HepG2 (cell line): ENCODE measurements at regions not wholly inside any gene's neighbourhood (a gene's known extent, or its start where the extent isn't known, plus 50 kb on each side); places are given as distances from the start of the nearest gene placed in this dataset.
"Not testable (repeated sequence)": the region's sequence is repeated elsewhere in the genome, so short reads cannot be mapped to it uniquely, and the experiment has no call there.

Experiments
- ATAC-seq: fragments of 200-7000 bp; cut with Tn5 transposase; 3 replicates; pipeline ENCODE4 v1.9.1; 2020; ENCODE audit warnings: mild to moderate bottlenecking, moderate library complexity
- BruUV-seq: library from RNA; stranded (reverse); fragments of 400-500 nt; replicated peaks from 2 replicates; lab custom pipeline; 2021; lab: Mats Ljungman, UMichigan
- CTCF ChIA-PET: fragments of 300-600 bp; formaldehyde crosslinking; extraction: SDS; loops from one replicate; lab custom pipeline; 2021; ENCODE audit warnings: low total read pairs, inconsistent platforms, low intra/inter-chr PET ratio; lab: Yijun Ruan, JAX
- POLR2A ChIA-PET: fragments of 350-600 bp; sonication (Branson Sonifier 250); formaldehyde crosslinking; loops from one replicate; lab custom pipeline; 2020; ENCODE audit warnings: antibody characterized with exemption, inconsistent platforms; lab: Yijun Ruan, JAX
- DNase-seq: peaks from one replicate; pipeline ENCODE4 v3.0.0-alpha.2; 2015; ENCODE audit warnings: low spot score
- FAIRE-seq: peaks from 3 replicates; lab custom pipeline; 2011; peaks lifted over from hg19 to GRCh38; lab: Jason Lieb, UNC
- H2AFZ ChIP-seq: one replicate; pipeline ENCODE4 v1.6.1; 2011; ENCODE audit warnings: low read length, inconsistent platforms
- H3K27ac ChIP-seq: fragments of 300-600 bp; 3 replicates; pipeline ENCODE4 v1.8.0; 2011; ENCODE audit warnings: mixed run types, mild to moderate bottlenecking, mixed read lengths, low read length, inconsistent platforms; ENCODE audit not compliant: insufficient read depth; ENCODE audit errors: extremely low read length
- H3K27me3 ChIP-seq, 2 experiments: fragments of 200-600 bp in 1 of 2; 2 replicates in 1 of 2; 3 replicates in 1 of 2; pipeline versions ENCODE4 v1.6.0 to v1.8.0; 2011; ENCODE audit warnings: low read length in 2 of 2, mild to moderate bottlenecking in 2 of 2, moderate library complexity in 2 of 2, inconsistent platforms in 1 of 2; ENCODE audit not compliant: insufficient read depth in 2 of 2, control insufficient read depth in 1 of 2
- H3K36me3 ChIP-seq, 2 experiments: fragments of 200-600 bp in 1 of 2; replicated peaks in 1 of 2; 2 replicates in 1 of 2; 3 replicates in 1 of 2; pipeline versions ENCODE4 v1.5.1 to v1.8.0; 2011; ENCODE audit warnings: low read length in 2 of 2, inconsistent platforms in 1 of 2; ENCODE audit not compliant: insufficient read depth in 2 of 2, control insufficient read depth in 1 of 2
- H3K4me1 ChIP-seq: 2 replicates; pipeline ENCODE4 v1.5.1; 2012; ENCODE audit warnings: low read length, inconsistent platforms; ENCODE audit not compliant: insufficient read depth
- H3K4me2 ChIP-seq: 2 replicates; pipeline ENCODE4 v1.6.0; 2011; ENCODE audit warnings: low read depth, low read length, inconsistent platforms
- H3K4me3 ChIP-seq, 3 experiments: fragments of 200-600 bp in 1 of 3; sonication (generic), shearing (Covaris generic) in 1 of 3; replicated peaks in 1 of 3; 2 replicates each; pipeline ENCODE4 v1.5.1; 2011 to 2016; ENCODE audit warnings: low read length in 3 of 3, inconsistent platforms in 2 of 3, low read depth in 2 of 3, mild to moderate bottlenecking in 2 of 3, control low read depth in 1 of 3, mixed read lengths in 1 of 3; ENCODE audit not compliant: insufficient read depth in 1 of 3
- H3K79me2 ChIP-seq: one replicate; pipeline ENCODE4 v1.6.1; 2011; ENCODE audit warnings: low read length, inconsistent platforms; ENCODE audit not compliant: insufficient read depth
- H3K9ac ChIP-seq: 2 replicates; pipeline ENCODE4 v1.6.0; 2011; ENCODE audit warnings: mild to moderate bottlenecking, low read depth, low read length, inconsistent platforms; ENCODE audit not compliant: insufficient read depth
- H3K9me3 ChIP-seq: 2 replicates; pipeline ENCODE4 v1.5.1; 2012; ENCODE audit warnings: mild to moderate bottlenecking, low read length
- H4K20me1 ChIP-seq: 2 replicates; pipeline ENCODE4 v1.6.0; 2011; ENCODE audit warnings: inconsistent platforms, mild to moderate bottlenecking, low read length, moderate library complexity; ENCODE audit not compliant: insufficient read depth
- BCL6 ChIP-seq: IDR thresholded peaks from 2 replicates; pipeline ENCODE4 v1.6.1; 2016; ENCODE audit warnings: missing genetic modification reagents, missing compliant biosample characterization
- CAMTA2 ChIP-seq: sonication (generic); formaldehyde crosslinking; IDR thresholded peaks from 2 replicates; pipeline ENCODE4 v1.4.0; 2020; ENCODE audit warnings: mild to moderate bottlenecking, missing genetic modification reagents, borderline replicate concordance
- ELF4 ChIP-seq: sonication (generic); formaldehyde crosslinking; IDR thresholded peaks from 2 replicates; pipeline ENCODE4 v1.5.0; 2020; ENCODE audit warnings: missing genetic modification reagents, mild to moderate bottlenecking, moderate library complexity, borderline replicate concordance
- NR1H2 ChIP-seq: sonication (generic); formaldehyde crosslinking; IDR thresholded peaks from 2 replicates; pipeline ENCODE4 v1.8.1; 2022; ENCODE audit warnings: low read depth, missing genetic modification reagents, borderline replicate concordance
- NR2F6 ChIP-seq, 2 experiments: IDR thresholded peaks; 2 replicates each; pipeline ENCODE4 v1.6.1; 2016; ENCODE audit warnings: antibody characterized with exemption in 1 of 2, mild to moderate bottlenecking in 1 of 2
- SP2 ChIP-seq: sonication (generic); formaldehyde crosslinking; IDR thresholded peaks from 2 replicates; pipeline ENCODE4 v1.5.1; 2020; ENCODE audit warnings: mild to moderate bottlenecking, missing genetic modification reagents
- U2AF2 ChIP-seq: fragments of 200-400 bp; formaldehyde crosslinking; IDR thresholded peaks from 2 replicates; pipeline ENCODE4 v1.6.1; 2017; ENCODE audit warnings: low read depth, mild to moderate bottlenecking, low read length
- ZNF230 ChIP-seq: sonication (generic); formaldehyde crosslinking; IDR thresholded peaks from 2 replicates; pipeline ENCODE4 v1.4.0; 2020; ENCODE audit warnings: mild to moderate bottlenecking, missing genetic modification reagents
- ZNF615 ChIP-seq: sonication (generic); formaldehyde crosslinking; IDR thresholded peaks from 2 replicates; pipeline ENCODE4 v1.5.0; 2020; ENCODE audit warnings: mild to moderate bottlenecking, missing genetic modification reagents, borderline replicate concordance
- ZNF652 ChIP-seq: IDR thresholded peaks from 2 replicates; pipeline ENCODE4 v1.6.1; 2016; ENCODE audit warnings: low read depth, borderline replicate concordance
- WGBS: methylation state at CpG from one replicate; pipeline ENCODE4 v1.1.6; 2017; ENCODE audit warnings: low lambda C conversion rate; 5-methylcytosine and 5-hydroxymethylcytosine counted together
- in situ Hi-C: cut with HindIII; loops from 2 replicates; pipeline ENCODE4 v1.10.0; 2017; ENCODE audit warnings: low pct_unique_long_range_greater_than_20kb; ENCODE audit not compliant: extremely low pct_ligation_motif_present
- intact Hi-C: fragments of 100-400 bp; cut with micrococcal nuclease; formaldehyde crosslinking; loops from one replicate; pipeline ENCODE4 v1.10.0; 2022; ENCODE audit not compliant: unreplicated experiment
- TF ChIP-seq, protein P1 (sequence below): sonication (generic); formaldehyde crosslinking; IDR thresholded peaks from 2 replicates; pipeline ENCODE4 v1.8.1; 2023; ENCODE audit warnings: mild to moderate bottlenecking, missing genetic modification reagents
- TF ChIP-seq, protein P2 (sequence below): sonication (generic); formaldehyde crosslinking; conservative IDR thresholded peaks from 2 replicates; pipeline ENCODE4 v1.4.0; 2020; ENCODE audit warnings: missing genetic modification reagents
- TF ChIP-seq, protein P3 (sequence below): sonication (generic); formaldehyde crosslinking; IDR thresholded peaks from 2 replicates; pipeline ENCODE4 v1.5.0; 2020; ENCODE audit warnings: missing genetic modification reagents
- TF ChIP-seq, protein P4 (sequence below): sonication (generic); formaldehyde crosslinking; IDR thresholded peaks from 2 replicates; pipeline ENCODE4 v1.5.0; 2020; ENCODE audit warnings: mild to moderate bottlenecking, missing genetic modification reagents

GRCh38 chr5:87776785-87777184 is 364.1 kb upstream of the CCNH start:
- TF ChIP-seq NR2F6 (IDR thresholded peaks at IDR 0.05) (no peak), NR2F6 (CRISPR knock-in tag; IDR thresholded peaks at IDR 0.05) (no peak), ELF4 (CRISPR knock-in tag) (no peak), CAMTA2 (CRISPR knock-in tag) (no peak), U2AF2 (no peak), ZNF615 (CRISPR knock-in tag) (no peak), BCL6 (CRISPR knock-in tag) (no peak), ZNF652 (no peak), NR1H2 (CRISPR knock-in tag) (no peak), ZNF230 (CRISPR knock-in tag) (no peak), SP2 (CRISPR knock-in tag) (no peak)
- TF ChIP-seq, protein P1, sequence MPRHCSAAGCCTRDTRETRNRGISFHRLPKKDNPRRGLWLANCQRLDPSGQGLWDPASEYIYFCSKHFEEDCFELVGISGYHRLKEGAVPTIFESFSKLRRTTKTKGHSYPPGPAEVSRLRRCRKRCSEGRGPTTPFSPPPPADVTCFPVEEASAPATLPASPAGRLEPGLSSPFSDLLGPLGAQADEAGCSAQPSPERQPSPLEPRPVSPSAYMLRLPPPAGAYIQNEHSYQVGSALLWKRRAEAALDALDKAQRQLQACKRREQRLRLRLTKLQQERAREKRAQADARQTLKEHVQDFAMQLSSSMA = no peak
- TF ChIP-seq, protein P2, sequence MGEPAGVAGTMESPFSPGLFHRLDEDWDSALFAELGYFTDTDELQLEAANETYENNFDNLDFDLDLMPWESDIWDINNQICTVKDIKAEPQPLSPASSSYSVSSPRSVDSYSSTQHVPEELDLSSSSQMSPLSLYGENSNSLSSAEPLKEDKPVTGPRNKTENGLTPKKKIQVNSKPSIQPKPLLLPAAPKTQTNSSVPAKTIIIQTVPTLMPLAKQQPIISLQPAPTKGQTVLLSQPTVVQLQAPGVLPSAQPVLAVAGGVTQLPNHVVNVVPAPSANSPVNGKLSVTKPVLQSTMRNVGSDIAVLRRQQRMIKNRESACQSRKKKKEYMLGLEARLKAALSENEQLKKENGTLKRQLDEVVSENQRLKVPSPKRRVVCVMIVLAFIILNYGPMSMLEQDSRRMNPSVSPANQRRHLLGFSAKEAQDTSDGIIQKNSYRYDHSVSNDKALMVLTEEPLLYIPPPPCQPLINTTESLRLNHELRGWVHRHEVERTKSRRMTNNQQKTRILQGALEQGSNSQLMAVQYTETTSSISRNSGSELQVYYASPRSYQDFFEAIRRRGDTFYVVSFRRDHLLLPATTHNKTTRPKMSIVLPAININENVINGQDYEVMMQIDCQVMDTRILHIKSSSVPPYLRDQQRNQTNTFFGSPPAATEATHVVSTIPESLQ (CRISPR knock-in tag) = no peak
- TF ChIP-seq, protein P3, sequence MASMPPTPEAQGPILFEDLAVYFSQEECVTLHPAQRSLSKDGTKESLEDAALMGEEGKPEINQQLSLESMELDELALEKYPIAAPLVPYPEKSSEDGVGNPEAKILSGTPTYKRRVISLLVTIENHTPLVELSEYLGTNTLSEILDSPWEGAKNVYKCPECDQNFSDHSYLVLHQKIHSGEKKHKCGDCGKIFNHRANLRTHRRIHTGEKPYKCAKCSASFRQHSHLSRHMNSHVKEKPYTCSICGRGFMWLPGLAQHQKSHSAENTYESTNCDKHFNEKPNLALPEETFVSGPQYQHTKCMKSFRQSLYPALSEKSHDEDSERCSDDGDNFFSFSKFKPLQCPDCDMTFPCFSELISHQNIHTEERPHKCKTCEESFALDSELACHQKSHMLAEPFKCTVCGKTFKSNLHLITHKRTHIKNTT (CRISPR knock-in tag) = no peak
- TF ChIP-seq, protein P4, sequence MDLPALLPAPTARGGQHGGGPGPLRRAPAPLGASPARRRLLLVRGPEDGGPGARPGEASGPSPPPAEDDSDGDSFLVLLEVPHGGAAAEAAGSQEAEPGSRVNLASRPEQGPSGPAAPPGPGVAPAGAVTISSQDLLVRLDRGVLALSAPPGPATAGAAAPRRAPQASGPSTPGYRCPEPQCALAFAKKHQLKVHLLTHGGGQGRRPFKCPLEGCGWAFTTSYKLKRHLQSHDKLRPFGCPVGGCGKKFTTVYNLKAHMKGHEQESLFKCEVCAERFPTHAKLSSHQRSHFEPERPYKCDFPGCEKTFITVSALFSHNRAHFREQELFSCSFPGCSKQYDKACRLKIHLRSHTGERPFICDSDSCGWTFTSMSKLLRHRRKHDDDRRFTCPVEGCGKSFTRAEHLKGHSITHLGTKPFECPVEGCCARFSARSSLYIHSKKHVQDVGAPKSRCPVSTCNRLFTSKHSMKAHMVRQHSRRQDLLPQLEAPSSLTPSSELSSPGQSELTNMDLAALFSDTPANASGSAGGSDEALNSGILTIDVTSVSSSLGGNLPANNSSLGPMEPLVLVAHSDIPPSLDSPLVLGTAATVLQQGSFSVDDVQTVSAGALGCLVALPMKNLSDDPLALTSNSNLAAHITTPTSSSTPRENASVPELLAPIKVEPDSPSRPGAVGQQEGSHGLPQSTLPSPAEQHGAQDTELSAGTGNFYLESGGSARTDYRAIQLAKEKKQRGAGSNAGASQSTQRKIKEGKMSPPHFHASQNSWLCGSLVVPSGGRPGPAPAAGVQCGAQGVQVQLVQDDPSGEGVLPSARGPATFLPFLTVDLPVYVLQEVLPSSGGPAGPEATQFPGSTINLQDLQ (CRISPR knock-in tag) = no peak
- no peak for FAIRE-seq
- CTCF ChIA-PET = no interaction called here
- Histone ChIP-seq H4K20me1 (no peaks in the 10 kb centered on the region), H3K9me3 (no peaks in the 10 kb centered on the region), H3K4me3 (no peak overlapping the region), H3K4me1 (no peaks in the 10 kb centered on the region), H3K27ac (no peak overlapping the region), H2AFZ (no peak overlapping the region), H3K36me3 (no peaks in the 10 kb centered on the region), H3K9ac (no peak overlapping the region), H3K4me2 (no peak overlapping the region), H3K27me3 (no peaks in the 10 kb centered on the region), H3K79me2 (no peaks in the 10 kb centered on the region)
- in situ Hi-C loops = no loop called here
- ATAC-seq = no peak
- POLR2A ChIA-PET = no interaction called here
- WGBS = 50% methylated on average over 3 of the region's 3 CpGs
- no TSS peak for BruUV-seq
- intact Hi-C loops = no loop called here
- DNase-seq = no peak

- ATAC-seq, H3K4me2 ChIP-seq, H3K4me3 ChIP-seq, H3K9me3 ChIP-seq, H4K20me1 ChIP-seq, H2AFZ ChIP-seq, POLR2A ChIA-PET, in situ Hi-C loops, H3K27ac ChIP-seq, H3K9ac ChIP-seq, DNase-seq, H3K79me2 ChIP-seq, intact Hi-C loops, BruUV-seq, CTCF ChIA-PET, FAIRE-seq, H3K4me1 ChIP-seq, H3K27me3 ChIP-seq, H3K36me3 ChIP-seq: not testable (repeated sequence)
- WGBS = 45% methylated on average over 7 of the region's 7 CpGs
Measured at GRCh38 chr5:87776302-87776701, 363.6 kb upstream of the CCNH start.
